GM18520 (cell line): ENCODE measurements at regions not wholly inside any gene's neighbourhood (a gene's known extent, or its start where the extent isn't known, plus 50 kb on each side); places are given as distances from the start of the nearest gene placed in this dataset.

Experiments
- ATAC-seq: cut with Tn5 transposase; IDR thresholded peaks from one replicate; pipeline ENCODE4 v1.9.1; 2021; ENCODE audit not compliant: unreplicated experiment

GRCh38 chr3:113136071-113136470, 75.3 kb upstream of the BOC start:
- no peak for ATAC-seq

GRCh38 chr3:113136544-113136943, 74.8 kb upstream of the BOC start:
- no peak for ATAC-seq

DNA sequence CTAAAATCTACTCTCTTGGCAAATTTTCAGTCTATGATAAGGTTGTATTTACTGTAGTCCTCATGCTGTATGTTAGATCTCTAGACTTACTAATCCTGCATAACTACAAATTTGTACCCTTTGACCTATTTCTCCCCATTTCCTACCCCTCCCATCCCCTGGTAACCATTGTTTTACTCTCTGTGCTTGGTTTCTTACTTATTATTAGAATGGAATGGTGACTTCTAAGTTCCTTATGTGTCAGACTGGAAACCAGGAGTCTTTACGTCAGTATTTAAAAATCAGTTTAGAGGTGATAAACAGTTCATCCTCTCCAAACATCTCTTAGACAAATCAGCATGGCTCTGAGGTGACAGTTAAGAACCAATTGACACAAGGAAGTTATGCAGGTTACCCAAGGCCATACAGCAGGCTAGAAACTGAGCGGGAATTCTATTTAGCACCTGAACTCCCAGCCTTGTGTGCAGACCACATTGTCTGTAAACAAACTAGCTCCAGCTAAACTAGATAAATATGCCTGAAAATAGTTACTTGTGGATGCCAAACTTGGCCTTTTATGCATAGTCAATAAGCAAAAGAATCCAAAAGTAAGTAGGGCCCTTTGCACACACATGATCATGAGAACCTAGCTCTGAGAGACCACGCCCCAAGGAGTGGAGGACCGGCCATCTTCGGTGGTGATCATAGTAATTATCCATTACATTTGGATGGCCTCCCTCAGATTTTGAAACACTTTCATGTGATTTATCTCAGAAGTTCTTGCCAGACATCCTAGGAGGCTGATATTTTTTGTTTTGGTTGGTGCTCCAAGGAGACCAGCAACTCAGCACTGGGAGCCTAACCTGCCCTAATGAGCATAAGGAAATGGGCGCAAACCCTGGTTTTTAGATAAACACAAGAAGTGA, 72.3 kb upstream of the BOC start:
- no peak for ATAC-seq

GRCh38 chr3:113140876-113141275, 70.5 kb upstream of the BOC start:
- no peak for ATAC-seq

- ATAC-seq: no peak
These were observed 69.8 kb upstream of the BOC start for GRCh38 chr3:113141543-113141942.

GRCh38 chr3:113142476-113142875, 68.9 kb upstream of the BOC start:
- no peak for ATAC-seq

- ATAC-seq: no peak
These were observed 68.0 kb upstream of the BOC start for GRCh38 chr3:113143353-113143752.

DNA sequence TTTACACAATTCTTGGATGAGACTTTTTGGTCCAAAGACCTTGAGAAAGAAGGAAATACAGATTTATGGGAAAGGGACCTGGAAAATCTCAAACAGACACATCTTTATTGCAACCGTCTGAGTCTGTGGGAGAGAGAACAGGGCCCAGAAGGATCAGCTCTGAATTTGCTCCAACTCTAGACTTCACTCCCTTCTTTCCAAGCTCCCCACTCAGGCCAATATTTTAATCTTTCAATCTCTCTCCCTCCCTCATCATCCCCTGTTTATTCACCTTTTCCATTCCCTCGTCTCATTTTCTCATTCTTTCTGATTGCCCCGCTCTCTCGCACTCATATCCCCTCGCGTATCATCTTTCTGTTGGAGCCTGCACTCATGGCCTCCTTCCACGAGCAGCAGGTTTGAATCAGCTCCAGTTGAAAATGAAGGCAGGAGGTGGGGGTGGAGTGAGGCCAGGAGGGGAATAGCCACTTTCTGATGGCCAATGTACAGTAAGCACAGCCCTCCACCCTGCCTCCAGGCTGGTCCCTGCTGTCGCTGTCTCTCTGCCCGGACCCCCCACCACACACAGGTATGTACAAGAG, 63.6 kb upstream of the BOC start:
- no peak for ATAC-seq

DNA sequence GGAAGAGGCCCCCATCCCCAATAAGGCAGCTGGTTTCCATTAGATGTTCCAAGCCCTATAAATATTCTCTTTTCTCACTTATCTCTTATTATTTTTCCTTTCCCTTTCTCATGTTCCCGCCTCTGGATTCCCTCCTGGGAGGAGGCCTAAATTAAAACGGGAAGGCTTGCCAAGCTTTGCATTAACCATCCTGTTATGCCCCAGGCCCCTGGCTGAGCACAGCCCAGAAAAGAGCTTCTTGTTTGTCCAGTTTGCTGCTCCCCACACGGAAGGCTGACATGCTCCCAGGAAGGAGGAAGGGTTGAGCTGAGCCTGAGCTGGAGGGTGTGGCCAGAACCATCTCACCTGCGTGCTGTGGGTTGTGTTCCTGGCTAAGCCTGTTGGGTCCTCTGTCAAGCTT, 63.1 kb upstream of the BOC start:
- ATAC-seq: no peak

- ATAC-seq: no peak
These were observed 61.1 kb upstream of the BOC start for GRCh38 chr3:113150250-113150649.

DNA sequence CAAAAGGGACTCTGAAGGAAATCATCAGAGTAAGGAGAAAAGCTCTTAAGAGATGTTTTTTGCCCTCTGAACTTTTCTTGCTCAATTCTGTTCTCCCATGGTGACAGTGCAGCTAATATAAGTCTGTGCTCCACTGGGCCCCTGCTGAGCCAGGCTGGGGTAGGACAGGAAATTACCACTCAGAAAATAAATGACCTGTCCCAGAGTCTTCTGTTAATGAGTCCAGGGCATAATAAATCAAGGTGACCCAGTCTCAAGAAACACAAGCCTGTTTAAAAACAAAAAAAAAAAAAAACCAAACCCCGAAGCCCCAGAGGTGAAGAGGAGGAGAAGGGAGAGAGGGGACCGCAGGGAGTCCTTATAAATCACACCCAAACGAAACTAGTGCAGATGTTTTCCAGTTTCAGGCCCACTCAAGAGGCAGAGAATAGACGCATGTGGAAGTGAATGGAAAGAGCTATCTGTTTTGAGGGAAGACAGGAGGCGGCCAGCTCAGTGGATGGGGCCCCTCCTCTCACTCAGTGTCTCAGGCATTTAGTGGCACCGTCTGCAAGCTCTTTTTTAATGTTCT, 59.8 kb upstream of the BOC start:
- ATAC-seq: no peak

- no peak for ATAC-seq
These were observed 58.5 kb upstream of the BOC start for GRCh38 chr3:113152849-113153248.

DNA sequence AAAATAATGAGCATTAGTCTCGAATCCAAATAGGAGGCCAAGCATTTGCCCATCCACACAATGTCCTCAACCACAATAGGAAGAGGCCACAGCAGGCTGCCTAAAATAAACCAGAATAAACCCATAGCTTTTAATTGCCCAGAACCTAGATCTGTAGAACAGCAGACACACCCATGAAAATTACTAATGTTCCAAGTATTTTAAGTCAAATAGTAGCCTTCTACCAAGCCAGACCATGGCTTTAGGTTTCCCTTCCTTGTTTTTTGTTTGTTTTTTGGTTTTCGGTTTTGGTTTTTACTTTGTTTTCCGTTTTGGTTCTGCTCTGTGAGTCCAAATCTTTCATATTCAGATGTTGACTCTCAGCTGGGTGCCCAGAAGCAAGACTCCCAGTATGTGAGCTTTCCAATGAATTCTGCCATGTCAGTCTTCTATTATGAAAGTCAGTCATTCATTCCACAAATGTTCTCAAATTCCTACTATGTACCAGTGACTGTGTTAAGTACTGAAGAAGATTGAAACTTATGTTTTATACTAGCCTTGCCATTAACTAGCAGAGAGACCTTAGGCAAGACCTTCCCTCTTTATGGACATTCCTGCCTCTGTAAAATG, 57.8 kb upstream of the BOC start:
- no peak for ATAC-seq

DNA sequence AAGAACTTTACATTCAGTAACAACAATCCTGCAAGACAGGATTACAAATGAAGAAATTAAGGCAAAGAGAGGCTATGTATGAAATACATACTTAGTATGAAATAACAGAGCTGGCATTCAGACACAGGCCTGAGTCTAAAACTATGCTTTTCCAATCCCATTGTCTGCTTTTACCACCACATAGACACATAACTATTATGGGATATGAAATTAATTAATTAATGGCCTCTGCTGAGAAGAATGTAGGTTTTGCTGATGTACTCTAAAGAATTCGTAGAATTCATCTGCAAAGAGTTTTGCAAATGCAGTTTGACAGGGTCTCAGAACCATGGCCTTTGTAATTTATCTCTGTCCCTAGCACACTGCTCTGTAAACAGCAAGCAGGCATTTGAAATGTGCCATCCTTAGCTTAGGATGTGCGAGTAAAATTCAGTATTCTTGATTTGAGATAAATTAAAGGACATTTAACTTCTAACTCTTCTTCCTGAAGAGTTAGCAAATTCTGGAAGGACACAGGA, 54.5 kb upstream of the BOC start:
- no peak for ATAC-seq

- ATAC-seq: no peak
These were observed 53.8 kb upstream of the BOC start for GRCh38 chr3:113157408-113158030.

DNA sequence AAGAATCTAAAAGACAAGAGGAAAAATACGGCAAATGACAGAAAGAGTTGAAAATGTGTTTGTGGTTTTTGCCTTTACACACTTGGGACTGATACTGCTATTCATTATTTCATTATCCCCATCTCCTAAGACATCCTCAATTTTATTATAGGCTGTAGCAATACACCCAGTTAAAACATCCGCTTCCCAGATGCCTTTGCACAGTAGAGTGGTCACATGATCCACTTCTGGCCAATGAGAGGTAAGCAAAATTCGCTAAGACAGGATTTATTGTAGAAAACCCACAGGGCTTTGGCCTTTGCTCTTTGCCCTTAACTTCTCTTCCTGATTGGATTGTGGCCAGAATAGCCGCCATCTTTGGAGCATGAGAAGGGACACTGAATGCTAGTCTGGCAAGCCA, 53.2 kb upstream of the BOC start:
- ATAC-seq: no peak
